22Rv1 (cell line): ENCODE measurements at regions not wholly inside any gene's neighbourhood (a gene's known extent, or its start where the extent isn't known, plus 50 kb on each side); places are given as distances from the start of the nearest gene placed in this dataset.

Source experiments
- ZFX ChIP-seq: fragments of 450-650 bp; IDR thresholded peaks from 2 replicates; pipeline ENCODE4 v1.6.1; 2017; ENCODE audit warnings: antibody characterized with exemption, borderline replicate concordance
- TF ChIP-seq, protein P1 (sequence below): fragments of 450-650 bp; IDR thresholded peaks from 2 replicates; pipeline ENCODE4 v1.5.1; 2017; ENCODE audit warnings: mild to moderate bottlenecking

DNA sequence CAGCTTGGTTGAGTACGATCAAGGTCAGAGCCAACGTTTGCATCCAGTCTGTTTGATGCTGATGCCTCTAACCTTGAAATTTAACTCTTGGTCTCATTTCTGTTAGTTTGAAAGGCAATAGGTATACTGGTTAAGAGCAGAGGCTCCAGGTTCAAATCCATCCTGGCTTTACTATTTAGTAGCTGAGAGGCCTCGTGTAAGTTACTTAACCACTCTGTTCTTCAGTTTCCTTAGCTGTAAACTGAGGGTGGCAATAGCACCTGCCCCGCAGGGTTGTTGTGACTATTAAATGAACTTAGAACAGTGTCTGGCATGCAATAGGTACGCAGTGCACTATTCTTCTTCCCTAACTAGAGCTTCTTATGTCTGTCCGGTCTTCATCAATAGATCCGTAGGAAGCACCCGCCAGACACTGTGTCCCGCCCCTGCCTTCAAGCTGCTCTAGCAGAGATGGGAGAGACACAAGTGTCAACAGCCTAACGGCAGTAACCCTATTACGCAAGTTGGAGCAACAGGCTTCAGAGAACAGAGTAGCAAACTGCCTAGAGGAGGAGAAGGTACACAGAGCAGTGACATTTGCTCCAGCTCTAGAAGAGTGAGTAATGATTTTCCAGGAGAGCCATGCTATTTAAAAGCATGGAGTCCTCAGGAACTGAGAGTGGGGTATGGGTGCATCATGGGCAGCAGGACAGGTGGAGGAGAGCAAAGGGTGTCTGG, 62.7 kb upstream of the ST3GAL5 start:
- TF ChIP-seq, protein P1, sequence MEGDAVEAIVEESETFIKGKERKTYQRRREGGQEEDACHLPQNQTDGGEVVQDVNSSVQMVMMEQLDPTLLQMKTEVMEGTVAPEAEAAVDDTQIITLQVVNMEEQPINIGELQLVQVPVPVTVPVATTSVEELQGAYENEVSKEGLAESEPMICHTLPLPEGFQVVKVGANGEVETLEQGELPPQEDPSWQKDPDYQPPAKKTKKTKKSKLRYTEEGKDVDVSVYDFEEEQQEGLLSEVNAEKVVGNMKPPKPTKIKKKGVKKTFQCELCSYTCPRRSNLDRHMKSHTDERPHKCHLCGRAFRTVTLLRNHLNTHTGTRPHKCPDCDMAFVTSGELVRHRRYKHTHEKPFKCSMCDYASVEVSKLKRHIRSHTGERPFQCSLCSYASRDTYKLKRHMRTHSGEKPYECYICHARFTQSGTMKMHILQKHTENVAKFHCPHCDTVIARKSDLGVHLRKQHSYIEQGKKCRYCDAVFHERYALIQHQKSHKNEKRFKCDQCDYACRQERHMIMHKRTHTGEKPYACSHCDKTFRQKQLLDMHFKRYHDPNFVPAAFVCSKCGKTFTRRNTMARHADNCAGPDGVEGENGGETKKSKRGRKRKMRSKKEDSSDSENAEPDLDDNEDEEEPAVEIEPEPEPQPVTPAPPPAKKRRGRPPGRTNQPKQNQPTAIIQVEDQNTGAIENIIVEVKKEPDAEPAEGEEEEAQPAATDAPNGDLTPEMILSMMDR: no peak
- no peak for TF ChIP-seq ZFX
